H1 (cell line): ENCODE measurements at regions not wholly inside any gene's neighbourhood (a gene's known extent, or its start where the extent isn't known, plus 50 kb on each side); places are given as distances from the start of the nearest gene placed in this dataset.

Experiments used
- CTCF ChIA-PET: fragments of 300-600 bp; sonication (Branson Sonifier 250); formaldehyde crosslinking; loops from one replicate; lab custom pipeline; 2021; ENCODE audit not compliant: partially characterized antibody; lab: Charles Lee
- POLR2A ChIA-PET: fragments of 300-600 bp; sonication (Branson Sonifier 250); formaldehyde crosslinking; loops from one replicate; lab custom pipeline; 2021; ENCODE audit warnings: inconsistent platforms; ENCODE audit not compliant: partially characterized antibody; lab: Charles Lee
- DNase-seq, 2 experiments: peaks; one replicate each; pipeline versions ENCODE4 v3.0.0 to v3.0.0-alpha.2; 2010 to 2022; ENCODE audit warnings: low spot score in 2 of 2, low read depth in 1 of 2, mixed read lengths in 1 of 2
- FAIRE-seq: peaks from 2 replicates; lab custom pipeline; 2011; peaks lifted over from hg19 to GRCh38; lab: Jason Lieb, UNC
- H2AFZ ChIP-seq: 2 replicates; pipeline ENCODE4 v1.8.1; 2012; ENCODE audit warnings: low read length, inconsistent platforms
- H2AK5ac ChIP-seq: 2 replicates; pipeline ENCODE4 v1.6.1; 2013; ENCODE audit warnings: low read depth, low read length
- H2BK120ac ChIP-seq: replicated peaks from 2 replicates; pipeline ENCODE3; 2013; ENCODE audit warnings: low read depth, low read length, inconsistent platforms
- H2BK12ac ChIP-seq: 2 replicates; pipeline ENCODE4 v1.6.1; 2013; ENCODE audit warnings: low read depth, low read length
- H2BK15ac ChIP-seq: 2 replicates; pipeline ENCODE4 v1.6.1; 2013; ENCODE audit warnings: low read length
- H2BK20ac ChIP-seq: 2 replicates; pipeline ENCODE4 v1.6.1; 2013; ENCODE audit warnings: low read length
- H2BK5ac ChIP-seq: 2 replicates; pipeline ENCODE4 v1.6.1; 2013; ENCODE audit warnings: low read depth, low read length
- H3K14ac ChIP-seq: 2 replicates; pipeline ENCODE4 v1.6.1; 2013; ENCODE audit warnings: inconsistent platforms; ENCODE audit not compliant: insufficient read length
- H3K18ac ChIP-seq: 2 replicates; pipeline ENCODE4 v1.6.1; 2013; ENCODE audit warnings: low read length; ENCODE audit errors: extremely low read depth
- H3K23ac ChIP-seq: 2 replicates; pipeline ENCODE4 v1.6.1; 2013; ENCODE audit warnings: inconsistent platforms; ENCODE audit not compliant: insufficient read length
- H3K23me2 ChIP-seq: 2 replicates; pipeline ENCODE4 v1.6.1; 2013; ENCODE audit warnings: low read depth, low read length
- H3K27ac ChIP-seq: 2 replicates; pipeline ENCODE4 v1.6.1; 2011; ENCODE audit warnings: low read depth, low read length, inconsistent platforms
- H3K27me3 ChIP-seq, 4 experiments: replicated peaks in 1 of 4; 1 replicate in 1 of 4; 2 replicates in 3 of 4; pipeline versions ENCODE4 v1.6.1 to v1.8.1; 2011 to 2013; ENCODE audit warnings: low read length in 3 of 4, mild to moderate bottlenecking in 3 of 4, inconsistent platforms in 2 of 4, mixed read lengths in 2 of 4, moderate library complexity in 1 of 4; ENCODE audit not compliant: control insufficient read depth in 3 of 4, insufficient read depth in 3 of 4; ENCODE audit errors: extremely low read depth in 1 of 4
- H3K36me3 ChIP-seq, 4 experiments: 2 replicates each; pipeline versions ENCODE4 v1.6.1 to v1.8.1; 2011 to 2013; ENCODE audit warnings: mild to moderate bottlenecking in 4 of 4, low read length in 3 of 4, moderate library complexity in 2 of 4, control low read depth in 1 of 4, inconsistent platforms in 1 of 4; ENCODE audit not compliant: insufficient read depth in 4 of 4, control insufficient read depth in 2 of 4
- H3K4ac ChIP-seq: replicated peaks from 2 replicates; pipeline ENCODE3; 2013; ENCODE audit warnings: low read length, low read depth, mixed read lengths, inconsistent platforms; ENCODE audit not compliant: insufficient read length
- H3K4me1 ChIP-seq, 4 experiments: replicated peaks in 1 of 4; 1 replicate in 1 of 4; 2 replicates in 3 of 4; pipeline versions ENCODE4 v1.6.1 to v1.8.1; 2011 to 2013; ENCODE audit warnings: low read length in 3 of 4, inconsistent platforms in 2 of 4, mixed read lengths in 1 of 4; ENCODE audit not compliant: insufficient read depth in 4 of 4, control insufficient read depth in 3 of 4
- H3K4me2 ChIP-seq, 2 experiments: 2 replicates each; pipeline versions ENCODE4 v1.6.1 to v1.8.1; 2011 to 2013; ENCODE audit warnings: low read depth in 2 of 2, low read length in 2 of 2, control low read depth in 1 of 2, inconsistent platforms in 1 of 2, mild to moderate bottlenecking in 1 of 2; ENCODE audit not compliant: insufficient read depth in 1 of 2
- H3K4me3 ChIP-seq, 4 experiments: fragments of 200-600, 300-600 bp in 1 of 4; sonication (generic), shearing (Covaris generic), sonication (Bioruptor Twin) in 1 of 4; 2 replicates each; pipeline versions ENCODE4 v1.5.1 to v1.8.1; 2011 to 2016; ENCODE audit warnings: low read length in 4 of 4, low read depth in 3 of 4, control low read depth in 2 of 4, inconsistent platforms in 2 of 4, mild to moderate bottlenecking in 2 of 4, mixed read lengths in 1 of 4, moderate library complexity in 1 of 4; ENCODE audit not compliant: insufficient read depth in 2 of 4; ENCODE audit errors: extremely low read depth in 1 of 4
- H3K56ac ChIP-seq: replicated peaks from 2 replicates; pipeline ENCODE3; 2013; ENCODE audit warnings: low read depth, mild to moderate bottlenecking, mixed read lengths, low read length, inconsistent platforms; ENCODE audit not compliant: insufficient read length
- H3K79me1 ChIP-seq: 2 replicates; pipeline ENCODE4 v1.6.1; 2013; ENCODE audit warnings: low read depth, low read length, control low read depth
- H3K79me2 ChIP-seq, 2 experiments: 2 replicates each; pipeline versions ENCODE4 v1.6.1 to v1.8.1; 2012 to 2013; ENCODE audit warnings: low read length in 2 of 2, mild to moderate bottlenecking in 2 of 2, inconsistent platforms in 1 of 2; ENCODE audit not compliant: insufficient read depth in 2 of 2, control insufficient read depth in 1 of 2
- H3K9ac ChIP-seq, 4 experiments: replicated peaks in 1 of 4; 1 replicate in 1 of 4; 2 replicates in 3 of 4; pipeline versions ENCODE4 v1.6.1 to v1.8.1; 2011 to 2013; ENCODE audit warnings: low read depth in 3 of 4, low read length in 3 of 4, control low read depth in 2 of 4, mild to moderate bottlenecking in 2 of 4, moderate library complexity in 2 of 4, inconsistent platforms in 1 of 4; ENCODE audit errors: extremely low read depth in 1 of 4
- H3K9me3 ChIP-seq, 2 experiments: 2 replicates each; pipeline versions ENCODE4 v1.6.1 to v1.8.1; 2012 to 2013; ENCODE audit warnings: mild to moderate bottlenecking in 2 of 2, moderate library complexity in 2 of 2, control low read depth in 1 of 2, inconsistent platforms in 1 of 2, low read depth in 1 of 2, low read length in 1 of 2, mixed read lengths in 1 of 2; ENCODE audit not compliant: insufficient read depth in 2 of 2
- H4K20me1 ChIP-seq, 2 experiments: replicated peaks in 1 of 2; 2 replicates each; pipeline versions ENCODE3 to v1.8.1; 2011 to 2013; ENCODE audit warnings: inconsistent platforms in 2 of 2, low read length in 2 of 2, mild to moderate bottlenecking in 1 of 2; ENCODE audit not compliant: insufficient read depth in 2 of 2, control insufficient read depth in 1 of 2
- H4K5ac ChIP-seq: 2 replicates; pipeline ENCODE4 v1.6.1; 2013; ENCODE audit warnings: low read length, low read depth, mixed read lengths, inconsistent platforms; ENCODE audit not compliant: insufficient read length
- H4K8ac ChIP-seq: 2 replicates; pipeline ENCODE4 v1.8.0; 2013; ENCODE audit warnings: mild to moderate bottlenecking, moderate library complexity, low read length, inconsistent platforms; ENCODE audit not compliant: insufficient read depth; ENCODE audit errors: extremely low read depth
- H4K91ac ChIP-seq: replicated peaks from 2 replicates; pipeline ENCODE3; 2013; ENCODE audit warnings: low read length, mixed read lengths, inconsistent platforms; ENCODE audit not compliant: insufficient read length
- ATF3 ChIP-seq: IDR thresholded peaks from 2 replicates; pipeline ENCODE4 v1.6.1; 2011; ENCODE audit warnings: low read depth, mild to moderate bottlenecking, low read length; ENCODE audit not compliant: insufficient read depth
- BRCA1 ChIP-seq: IDR thresholded peaks from 2 replicates; pipeline ENCODE4 v1.6.1; 2012; ENCODE audit warnings: low read depth, low read length, improper control_type of control experiment
- GTF2F1 ChIP-seq: IDR thresholded peaks from 2 replicates; pipeline ENCODE4 v1.6.1; 2012; ENCODE audit warnings: low read depth, low read length, improper control_type of control experiment, borderline replicate concordance
- KDM4A ChIP-seq: IDR thresholded peaks from one replicate; pipeline ENCODE4 v1.7.1; 2012; ENCODE audit warnings: low read depth, mild to moderate bottlenecking, moderate library complexity, low read length, inconsistent platforms; ENCODE audit not compliant: severe bottlenecking
- MAFK ChIP-seq: IDR thresholded peaks from 2 replicates; pipeline ENCODE4 v1.6.1; 2012; ENCODE audit warnings: low read depth, mild to moderate bottlenecking, improper control_type of control experiment, low read length
- MAX ChIP-seq: IDR thresholded peaks from 2 replicates; pipeline ENCODE4 v1.6.1; 2012; ENCODE audit warnings: inconsistent platforms
- NRF1 ChIP-seq: IDR thresholded peaks from 2 replicates; pipeline ENCODE4 v1.6.1; 2011; ENCODE audit warnings: mild to moderate bottlenecking, low read depth, low read length, improper control_type of control experiment
- RFX5 ChIP-seq: IDR thresholded peaks from 2 replicates; pipeline ENCODE4 v1.6.1; 2011; ENCODE audit warnings: low read depth, low read length, improper control_type of control experiment, borderline replicate concordance
- SAP30 ChIP-seq: fragments of 300-600 bp; sonication (generic); IDR thresholded peaks from 2 replicates; pipeline ENCODE4 v1.7.1; 2012; ENCODE audit warnings: low read length, moderate library complexity, mild to moderate bottlenecking, inconsistent platforms; ENCODE audit not compliant: insufficient read depth, insufficient replicate concordance
- SP4 ChIP-seq: IDR thresholded peaks from 2 replicates; pipeline ENCODE4 v1.6.1; 2012; ENCODE audit warnings: low read length, inconsistent platforms
- TAF7 ChIP-seq: optimal IDR thresholded peaks from 2 replicates; pipeline ENCODE3; 2011; ENCODE audit warnings: low read depth, mild to moderate bottlenecking, inconsistent platforms, low read length, moderate library complexity, borderline replicate concordance
- WGBS, 2 experiments: shearing (Covaris generic) in 1 of 2; methylation state at CpG; one replicate each; pipeline versions ENCODE4 v1.1.6 to v1.1.7; 2013 to 2015; ENCODE audit warnings: low lambda C conversion rate in 2 of 2, mixed read lengths in 2 of 2, inconsistent platforms in 1 of 2, low coverage in 1 of 2, missing lambda C conversion rate in 1 of 2; ENCODE audit not compliant: insufficient replicate concordance in 2 of 2, insufficient coverage in 1 of 2, insufficient read length in 1 of 2; ENCODE audit errors: extremely low coverage in 1 of 2, missing lambda C conversion rate in 1 of 2; 5-methylcytosine and 5-hydroxymethylcytosine counted together

GRCh38 chr20:23199356-23199755, 113.2 kb upstream of the CD93 start:
- H2BK20ac ChIP-seq = no peak overlapping the region
- CTCF ChIA-PET = interaction anchor here (0.8 to 4.2 kb wide), 8 partner anchors 30 to 508 kb away, joined by 3 to 47 read pairs (median 8); partner anchors contain the start of gene THBD
- TF ChIP-seq NRF1 (no peak), TAF7 (no peak), KDM4A (no peak), BRCA1 (no peak), SP4 (no peak), GTF2F1 (no peak), MAX (no peak), SAP30 (no peak), ATF3 (no peak), RFX5 (no peak), MAFK (no peak)

More at GRCh38 chr20:23199356-23199755, 113.2 kb upstream of the CD93 start:
- H3K4ac ChIP-seq = no peak overlapping the region
- no peak overlapping the region for H2BK120ac ChIP-seq
- no peak overlapping the region for H4K91ac ChIP-seq
- H2BK12ac ChIP-seq = no peak overlapping the region
- H4K20me1 ChIP-seq = no peaks in the 10 kb centered on the region
- no peak overlapping the region for H3K18ac ChIP-seq
- H3K4me2 ChIP-seq = no peak overlapping the region
- H2AFZ ChIP-seq = no peak overlapping the region
- H3K27ac ChIP-seq = no peak overlapping the region
- POLR2A ChIA-PET = no interaction called here
- H3K4me3 ChIP-seq = no peak overlapping the region
- DNase-seq = no peak
- H2BK5ac ChIP-seq = no peak overlapping the region
- no peak overlapping the region for H3K56ac ChIP-seq
- H3K79me2 ChIP-seq = no peaks in the 10 kb centered on the region
- no peak overlapping the region for H3K9ac ChIP-seq
- H3K36me3 ChIP-seq = no peaks in the 10 kb centered on the region
- H3K4me1 ChIP-seq = peaks cover 0 to 4% (median 3%) of the 10 kb centered on the region in 4 experiments; a peak in 6 of 7 replicates
- no peak overlapping the region for H4K8ac ChIP-seq
- no peaks in the 10 kb centered on the region for H3K79me1 ChIP-seq
- H2AK5ac ChIP-seq = no peak overlapping the region
- no peak overlapping the region for H2BK15ac ChIP-seq
- no peaks in the 10 kb centered on the region for H3K23me2 ChIP-seq
- no peak overlapping the region for H3K14ac ChIP-seq
- no peak for FAIRE-seq
- H3K27me3 ChIP-seq = peaks cover 0 to 2% (median 0%) of the 10 kb centered on the region in 4 experiments; a peak in 2 of 7 replicates
- no peaks in the 10 kb centered on the region for H3K9me3 ChIP-seq
- H4K5ac ChIP-seq = no peak overlapping the region
- H3K23ac ChIP-seq = no peak overlapping the region
- WGBS, 2 experiments = 80% methylated on average over 3 of the region's 3 CpGs; no CpG with 5 or more reads in 1 of the 2 experiments
